ENCODE measurements at regions not wholly inside any gene's neighbourhood (a gene's known extent, or its start where the extent isn't known, plus 50 kb on each side); places are given as distances from the start of the nearest gene placed in this dataset.

- intact Hi-C loops (cut with micrococcal nuclease): no loop called here
- POLR2A ChIA-PET: no interaction called here
- TF ChIP-seq SRF (IDR thresholded peaks at IDR 0.05; ENCODE audit: low read depth): no peak
- TF ChIP-seq YY1 (IDR thresholded peaks at IDR 0.05; ENCODE audit: extremely low read depth, insufficient replicate concordance, low read depth, low read length): no peak
- no peak for TF ChIP-seq MAX (IDR thresholded peaks at IDR 0.05)
- no peak for TF ChIP-seq JUND (IDR thresholded peaks at IDR 0.05)
- TF ChIP-seq ZNF274 (IDR thresholded peaks at IDR 0.05; ENCODE audit: low read depth, low read length): no peak
- H3K4me3 ChIP-seq (replicated peaks in 1 of 2; ENCODE audit: low read depth in 1 of 2, low read length in 2 of 2): no peak overlapping the region
- DNase-seq (ENCODE audit: low read depth, low spot score) (no peak), ATAC-seq (no peak)
- no peak overlapping the region for H3K9ac ChIP-seq (ENCODE audit: low read length)
- no TSS peak for BruUV-seq (replicated peaks)
- RAD21 ChIA-PET (ENCODE audit: low non-redundant PET in 1 of 2, low total read pairs in 2 of 2, uncharacterized antibody in 2 of 2, unreplicated experiment in 2 of 2): no interaction called here
- H3K4me1 ChIP-seq (ENCODE audit: control insufficient read depth in 1 of 2, insufficient read depth in 2 of 2, low read length in 2 of 2): no peaks in the 10 kb centered on the region
- no peaks in the 10 kb centered on the region for H3K79me2 ChIP-seq (ENCODE audit: insufficient read depth, low read length)
- no peak overlapping the region for H2AFZ ChIP-seq (ENCODE audit: low read depth, low read length, poor library complexity, severe bottlenecking)
- H3K36me3 ChIP-seq (ENCODE audit: control insufficient read depth in 1 of 2, insufficient read depth in 2 of 2, low read length in 2 of 2): no peaks in the 10 kb centered on the region
- H3K27me3 ChIP-seq (ENCODE audit: insufficient read depth, low read length): no peaks in the 10 kb centered on the region
- CTCF ChIA-PET: no interaction called here
- no peaks in the 10 kb centered on the region for H4K20me1 ChIP-seq (ENCODE audit: insufficient read depth)
- no peaks in the 10 kb centered on the region for H3K9me2 ChIP-seq (ENCODE audit: insufficient read depth)
- no peak overlapping the region for H3K4me2 ChIP-seq (ENCODE audit: low read length)
- H3K9me3 ChIP-seq (ENCODE audit: control insufficient read depth in 1 of 2, insufficient read depth in 1 of 2, low read depth in 1 of 2, low read length in 2 of 2): no peaks in the 10 kb centered on the region
- H3K27ac ChIP-seq (ENCODE audit: low read depth, low read length): no peak overlapping the region
Observed at GRCh38 chr16:6558126-6558525, 774.5 kb upstream of the RBFOX1 start.

GRCh38 chr16:6557353-6558023, 775.2 kb upstream of the RBFOX1 start:
- no peaks in the 10 kb centered on the region for H3K9me2 ChIP-seq (ENCODE audit: insufficient read depth)
- no peak overlapping the region for H3K4me3 ChIP-seq (replicated peaks in 1 of 2; ENCODE audit: low read depth in 1 of 2, low read length in 2 of 2)
- BruUV-seq (replicated peaks): no TSS peak
- CTCF ChIA-PET: no interaction called here
- DNase-seq (ENCODE audit: low read depth, low spot score) (no peak), ATAC-seq (no peak)
- H3K4me1 ChIP-seq (ENCODE audit: control insufficient read depth in 1 of 2, insufficient read depth in 2 of 2, low read length in 2 of 2): no peaks in the 10 kb centered on the region
- no peaks in the 10 kb centered on the region for H3K36me3 ChIP-seq (ENCODE audit: control insufficient read depth in 1 of 2, insufficient read depth in 2 of 2, low read length in 2 of 2)
- no peak overlapping the region for H2AFZ ChIP-seq (ENCODE audit: low read depth, low read length, poor library complexity, severe bottlenecking)
- H3K4me2 ChIP-seq (ENCODE audit: low read length): no peak overlapping the region
- no peaks in the 10 kb centered on the region for H3K9me3 ChIP-seq (ENCODE audit: control insufficient read depth in 1 of 2, insufficient read depth in 1 of 2, low read depth in 1 of 2, low read length in 2 of 2)
- TF ChIP-seq JUND (IDR thresholded peaks at IDR 0.05) (no peak), CTCF (IDR thresholded peaks at IDR 0.05 in 2 of 3, conservative IDR thresholded peaks at IDR 0.05 in 1 of 3; ENCODE audit: borderline replicate concordance in 1 of 3, insufficient read depth in 1 of 3, low read depth in 2 of 3, low read length in 2 of 3) (no peak), SIN3A (IDR thresholded peaks at IDR 0.05; ENCODE audit: low read depth) (no peak), POLR2AphosphoS5 (IDR thresholded peaks at IDR 0.05; ENCODE audit: low read depth, low read length) (no peak), CBX3 (IDR thresholded peaks at IDR 0.05; ENCODE audit: low read depth) (no peak), ELF1 (IDR thresholded peaks at IDR 0.05; ENCODE audit: borderline replicate concordance, low read depth) (no peak), FOSL1 (IDR thresholded peaks at IDR 0.05; ENCODE audit: low read depth) (no peak), ZFX (IDR thresholded peaks at IDR 0.05) (no peak), POLR2A (IDR thresholded peaks at IDR 0.05; ENCODE audit: borderline replicate concordance, extremely low read depth, insufficient read depth, insufficient read length) (no peak), EGR1 (IDR thresholded peaks at IDR 0.05; ENCODE audit: low read depth) (no peak), RAD21 (IDR thresholded peaks at IDR 0.05; ENCODE audit: low read depth) (no peak), MAX (IDR thresholded peaks at IDR 0.05) (no peak), ZBTB33 (IDR thresholded peaks at IDR 0.05; ENCODE audit: extremely low read depth, insufficient replicate concordance, low read length) (no peak), SP1 (IDR thresholded peaks at IDR 0.05; ENCODE audit: low read depth) (no peak)
- intact Hi-C loops (cut with micrococcal nuclease): no loop called here
- no peaks in the 10 kb centered on the region for H4K20me1 ChIP-seq (ENCODE audit: insufficient read depth)
- RAD21 ChIA-PET (ENCODE audit: low non-redundant PET in 1 of 2, low total read pairs in 2 of 2, uncharacterized antibody in 2 of 2, unreplicated experiment in 2 of 2): no interaction called here
- H3K27ac ChIP-seq (ENCODE audit: low read depth, low read length): no peak overlapping the region
- no peaks in the 10 kb centered on the region for H3K27me3 ChIP-seq (ENCODE audit: insufficient read depth, low read length)
- no peak overlapping the region for H3K9ac ChIP-seq (ENCODE audit: low read length)
- H3K79me2 ChIP-seq (ENCODE audit: insufficient read depth, low read length): no peaks in the 10 kb centered on the region
- POLR2A ChIA-PET: no interaction called here
